ENCODE measurements at regions not wholly inside any gene's neighbourhood (a gene's known extent, or its start where the extent isn't known, plus 50 kb on each side); places are given as distances from the start of the nearest gene placed in this dataset.

- TF ChIP-seq POLR2AphosphoS5 (IDR thresholded peaks at IDR 0.05; ENCODE audit: low read depth, low read length), result no peak
- TF ChIP-seq REST (IDR thresholded peaks at IDR 0.05; ENCODE audit: insufficient read depth in 1 of 2, low read depth in 2 of 2, low read length in 2 of 2), result no peak
- no peak for TF ChIP-seq TAF1 (IDR thresholded peaks at IDR 0.05; ENCODE audit: borderline replicate concordance, insufficient read depth, low read length)
- no peak for TF ChIP-seq SIN3A (IDR thresholded peaks at IDR 0.05; ENCODE audit: borderline replicate concordance, insufficient read depth, low read length)
Observed at GRCh38 chr17:77352996-77353395, 212.2 kb downstream of the SEC14L1 start.

Measured in PFSK-1 (cell line).